Prostate gland (tissue), 2 donors: ENCODE measurements at regions not wholly inside any gene's neighbourhood (a gene's known extent, or its start where the extent isn't known, plus 50 kb on each side); places are given as distances from the start of the nearest gene placed in this dataset.

Experiments
- POLR2AphosphoS5 ChIP-seq: sonication (generic); formaldehyde crosslinking; IDR thresholded peaks from one replicate; pipeline ENCODE4 v1.6.1; 2017; ENCODE audit warnings: antibody characterized with exemption
- TF ChIP-seq, protein P1 (sequence below), 4 experiments: fragments of 200-600 bp in 2 of 4; fragments of 450-650 bp in 2 of 4; sonication (generic) in 2 of 4; IDR thresholded peaks; 1 replicate in 3 of 4; 2 replicates in 1 of 4; pipeline ENCODE4 v1.5.1; 2016 to 2019; ENCODE audit warnings: antibody characterized with exemption in 4 of 4, mild to moderate bottlenecking in 2 of 4, moderate library complexity in 2 of 4

DNA sequence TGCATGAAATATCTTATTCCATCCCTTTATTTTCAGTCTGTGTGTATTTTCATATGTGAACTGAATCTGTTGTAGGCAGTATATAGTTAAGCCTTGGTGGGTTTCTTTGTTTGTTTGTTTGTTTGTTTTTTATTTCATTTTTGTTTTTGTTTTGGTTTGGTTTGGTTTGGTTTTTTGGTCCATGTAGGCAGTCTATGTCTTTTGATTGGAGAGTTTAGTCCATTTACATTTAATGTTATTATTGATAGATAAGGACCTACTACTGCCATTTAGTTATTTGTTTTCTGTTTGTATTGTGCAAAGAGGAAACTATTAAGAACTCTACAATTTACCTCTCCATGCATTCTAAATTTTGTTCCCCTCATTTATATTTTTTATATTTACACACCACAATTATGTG, 695.9 kb upstream of the GRM3 start:
- TF ChIP-seq, protein P1, sequence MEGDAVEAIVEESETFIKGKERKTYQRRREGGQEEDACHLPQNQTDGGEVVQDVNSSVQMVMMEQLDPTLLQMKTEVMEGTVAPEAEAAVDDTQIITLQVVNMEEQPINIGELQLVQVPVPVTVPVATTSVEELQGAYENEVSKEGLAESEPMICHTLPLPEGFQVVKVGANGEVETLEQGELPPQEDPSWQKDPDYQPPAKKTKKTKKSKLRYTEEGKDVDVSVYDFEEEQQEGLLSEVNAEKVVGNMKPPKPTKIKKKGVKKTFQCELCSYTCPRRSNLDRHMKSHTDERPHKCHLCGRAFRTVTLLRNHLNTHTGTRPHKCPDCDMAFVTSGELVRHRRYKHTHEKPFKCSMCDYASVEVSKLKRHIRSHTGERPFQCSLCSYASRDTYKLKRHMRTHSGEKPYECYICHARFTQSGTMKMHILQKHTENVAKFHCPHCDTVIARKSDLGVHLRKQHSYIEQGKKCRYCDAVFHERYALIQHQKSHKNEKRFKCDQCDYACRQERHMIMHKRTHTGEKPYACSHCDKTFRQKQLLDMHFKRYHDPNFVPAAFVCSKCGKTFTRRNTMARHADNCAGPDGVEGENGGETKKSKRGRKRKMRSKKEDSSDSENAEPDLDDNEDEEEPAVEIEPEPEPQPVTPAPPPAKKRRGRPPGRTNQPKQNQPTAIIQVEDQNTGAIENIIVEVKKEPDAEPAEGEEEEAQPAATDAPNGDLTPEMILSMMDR (IDR thresholded peaks at IDR 0.05), result no peak
- TF ChIP-seq POLR2AphosphoS5, result no peak
